Pons (tissue), 1 donor: ENCODE measurements at regions not wholly inside any gene's neighbourhood (a gene's known extent, or its start where the extent isn't known, plus 50 kb on each side); places are given as distances from the start of the nearest gene placed in this dataset.

Experiments used
- DNase-seq: peaks from one replicate; pipeline ENCODE4 v3.0.0-alpha.2; 2016; ENCODE audit warnings: low spot score

- DNase-seq, result no peak
Measured at GRCh38 chr6:110033101-110033500, 55.0 kb downstream of the GPR6 start.

- DNase-seq, result no peak
Measured at GRCh38 chr6:110033749-110034666, 55.9 kb downstream of the GPR6 start.

GRCh38 chr6:110034667-110035036 is 56.5 kb downstream of the GPR6 start:
- DNase-seq, result no peak

GRCh38 chr6:110035321-110035720 is 57.2 kb downstream of the GPR6 start:
- no peak for DNase-seq

- no peak for DNase-seq
Measured at GRCh38 chr6:110036408-110037302, 58.5 kb downstream of the GPR6 start.

- no peak for DNase-seq
Measured at GRCh38 chr6:110037726-110038295, 59.7 kb downstream of the GPR6 start.

- DNase-seq, result peak; percentile 90
Measured at GRCh38 chr6:110039364-110039980, 61.4 kb downstream of the GPR6 start.

GRCh38 chr6:110039981-110040383 is 61.9 kb downstream of the GPR6 start:
- DNase-seq, result no peak

- no peak for DNase-seq
Measured at GRCh38 chr6:110040716-110041115, 62.6 kb downstream of the GPR6 start.

- DNase-seq, result no peak
Measured at GRCh38 chr6:110041126-110041525, 63.0 kb downstream of the GPR6 start.

GRCh38 chr6:110041830-110042229 is 63.7 kb downstream of the GPR6 start:
- DNase-seq, result no peak

GRCh38 chr6:110042670-110043296 is 64.7 kb downstream of the GPR6 start:
- DNase-seq, result no peak

GRCh38 chr6:110043366-110043994 is 65.4 kb downstream of the GPR6 start:
- no peak for DNase-seq

GRCh38 chr6:110044096-110044495 is 66.0 kb downstream of the GPR6 start:
- no peak for DNase-seq

GRCh38 chr6:110044622-110045021 is 66.5 kb downstream of the GPR6 start:
- no peak for DNase-seq

GRCh38 chr6:110048221-110048875 is 70.2 kb downstream of the GPR6 start:
- no peak for DNase-seq

- DNase-seq, result no peak
Measured at GRCh38 chr6:110049696-110050439, 71.8 kb downstream of the GPR6 start.
